Liver (tissue), 3 donors: ENCODE measurements at regions not wholly inside any gene's neighbourhood (a gene's known extent, or its start where the extent isn't known, plus 50 kb on each side); places are given as distances from the start of the nearest gene placed in this dataset.
"Not testable (repeated sequence)": the region's sequence is repeated elsewhere in the genome, so short reads cannot be mapped to it uniquely, and the experiment has no call there.

Experiments
- ATF3 ChIP-seq: IDR thresholded peaks from 2 replicates; pipeline ENCODE4 v1.6.1; 2016; ENCODE audit warnings: antibody characterized with exemption
- FOXA1 ChIP-seq: IDR thresholded peaks from 2 replicates; pipeline ENCODE4 v1.6.1; 2016; ENCODE audit warnings: antibody characterized with exemption
- FOXA2 ChIP-seq: IDR thresholded peaks from 2 replicates; pipeline ENCODE4 v1.6.1; 2016; ENCODE audit warnings: antibody characterized with exemption
- HNF4A ChIP-seq, 2 donors: conservative IDR thresholded peaks; 2 replicates each; pipeline ENCODE4 v1.6.1; 2016; ENCODE audit warnings: antibody characterized with exemption in 2 of 2, mild to moderate bottlenecking in 2 of 2
- JUND ChIP-seq, 2 donors: IDR thresholded peaks; 2 replicates each; pipeline ENCODE4 v1.6.1; 2016; ENCODE audit warnings: antibody characterized with exemption in 2 of 2
- NR2F2 ChIP-seq: IDR thresholded peaks from 2 replicates; pipeline ENCODE4 v1.6.1; 2016; ENCODE audit warnings: antibody characterized with exemption
- RAD21 ChIP-seq, 2 donors: IDR thresholded peaks; 2 replicates each; pipeline ENCODE4 v1.6.1; 2016; ENCODE audit warnings: antibody characterized with exemption in 2 of 2, mild to moderate bottlenecking in 2 of 2
- REST ChIP-seq: IDR thresholded peaks from 2 replicates; pipeline ENCODE4 v1.6.1; 2016; ENCODE audit warnings: antibody characterized with exemption, mild to moderate bottlenecking
- SP1 ChIP-seq: IDR thresholded peaks from 2 replicates; pipeline ENCODE4 v1.6.1; 2018; ENCODE audit warnings: antibody characterized with exemption, mild to moderate bottlenecking
- TAF1 ChIP-seq: conservative IDR thresholded peaks from 2 replicates; pipeline ENCODE4 v1.6.1; 2016; ENCODE audit warnings: antibody characterized with exemption, mild to moderate bottlenecking
- YY1 ChIP-seq: IDR thresholded peaks from 2 replicates; pipeline ENCODE4 v1.6.1; 2016; ENCODE audit warnings: antibody characterized with exemption, mild to moderate bottlenecking
- TF ChIP-seq, protein P1 (sequence below): fragments of 150-350 bp; IDR thresholded peaks from 2 replicates; pipeline ENCODE4 v1.5.1; 2017; ENCODE audit warnings: improper control_type of control experiment, low read depth, low read length; ENCODE audit not compliant: missing input control
- TF ChIP-seq, protein P2 (sequence below): IDR thresholded peaks from 2 replicates; pipeline ENCODE4 v1.6.1; 2016; ENCODE audit warnings: antibody characterized with exemption
- TF ChIP-seq, protein P3 (sequence below): IDR thresholded peaks from 2 replicates; pipeline ENCODE4 v1.6.1; 2016; ENCODE audit warnings: antibody characterized with exemption
- donor health status: healthy.
- donor health status: healthy.

DNA sequence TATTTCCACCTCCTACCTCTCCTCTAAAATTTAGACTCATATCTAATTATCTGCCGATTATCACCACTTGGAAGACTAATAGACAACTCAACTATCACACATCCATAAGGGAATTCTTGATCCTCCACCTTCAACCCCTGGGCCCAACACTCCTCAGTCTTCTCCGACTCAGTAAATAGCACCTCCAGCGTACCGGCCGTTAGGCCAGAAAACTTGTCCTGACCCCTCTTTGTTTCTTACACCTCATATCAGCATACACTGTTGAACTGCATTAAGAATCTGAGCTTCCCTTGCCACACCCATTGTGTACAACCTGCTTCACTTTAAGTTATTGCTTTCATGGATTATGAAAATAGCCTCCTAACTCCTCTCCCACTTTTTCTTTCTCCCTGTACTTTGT lies 5274.0 kb upstream of the TPTE start:
- TF ChIP-seq, protein P1, sequence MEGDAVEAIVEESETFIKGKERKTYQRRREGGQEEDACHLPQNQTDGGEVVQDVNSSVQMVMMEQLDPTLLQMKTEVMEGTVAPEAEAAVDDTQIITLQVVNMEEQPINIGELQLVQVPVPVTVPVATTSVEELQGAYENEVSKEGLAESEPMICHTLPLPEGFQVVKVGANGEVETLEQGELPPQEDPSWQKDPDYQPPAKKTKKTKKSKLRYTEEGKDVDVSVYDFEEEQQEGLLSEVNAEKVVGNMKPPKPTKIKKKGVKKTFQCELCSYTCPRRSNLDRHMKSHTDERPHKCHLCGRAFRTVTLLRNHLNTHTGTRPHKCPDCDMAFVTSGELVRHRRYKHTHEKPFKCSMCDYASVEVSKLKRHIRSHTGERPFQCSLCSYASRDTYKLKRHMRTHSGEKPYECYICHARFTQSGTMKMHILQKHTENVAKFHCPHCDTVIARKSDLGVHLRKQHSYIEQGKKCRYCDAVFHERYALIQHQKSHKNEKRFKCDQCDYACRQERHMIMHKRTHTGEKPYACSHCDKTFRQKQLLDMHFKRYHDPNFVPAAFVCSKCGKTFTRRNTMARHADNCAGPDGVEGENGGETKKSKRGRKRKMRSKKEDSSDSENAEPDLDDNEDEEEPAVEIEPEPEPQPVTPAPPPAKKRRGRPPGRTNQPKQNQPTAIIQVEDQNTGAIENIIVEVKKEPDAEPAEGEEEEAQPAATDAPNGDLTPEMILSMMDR = not testable (repeated sequence)
- not testable (repeated sequence) for TF ChIP-seq SP1; RAD21 (IDR thresholded peaks at IDR 0.05); JUND (IDR thresholded peaks at IDR 0.05); REST; NR2F2; ATF3; TAF1; HNF4A (conservative IDR thresholded peaks at IDR 0.05); YY1; FOXA2; FOXA1
- TF ChIP-seq, protein P2, sequence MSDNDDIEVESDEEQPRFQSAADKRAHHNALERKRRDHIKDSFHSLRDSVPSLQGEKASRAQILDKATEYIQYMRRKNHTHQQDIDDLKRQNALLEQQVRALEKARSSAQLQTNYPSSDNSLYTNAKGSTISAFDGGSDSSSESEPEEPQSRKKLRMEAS = not testable (repeated sequence)
- TF ChIP-seq, protein P3, sequence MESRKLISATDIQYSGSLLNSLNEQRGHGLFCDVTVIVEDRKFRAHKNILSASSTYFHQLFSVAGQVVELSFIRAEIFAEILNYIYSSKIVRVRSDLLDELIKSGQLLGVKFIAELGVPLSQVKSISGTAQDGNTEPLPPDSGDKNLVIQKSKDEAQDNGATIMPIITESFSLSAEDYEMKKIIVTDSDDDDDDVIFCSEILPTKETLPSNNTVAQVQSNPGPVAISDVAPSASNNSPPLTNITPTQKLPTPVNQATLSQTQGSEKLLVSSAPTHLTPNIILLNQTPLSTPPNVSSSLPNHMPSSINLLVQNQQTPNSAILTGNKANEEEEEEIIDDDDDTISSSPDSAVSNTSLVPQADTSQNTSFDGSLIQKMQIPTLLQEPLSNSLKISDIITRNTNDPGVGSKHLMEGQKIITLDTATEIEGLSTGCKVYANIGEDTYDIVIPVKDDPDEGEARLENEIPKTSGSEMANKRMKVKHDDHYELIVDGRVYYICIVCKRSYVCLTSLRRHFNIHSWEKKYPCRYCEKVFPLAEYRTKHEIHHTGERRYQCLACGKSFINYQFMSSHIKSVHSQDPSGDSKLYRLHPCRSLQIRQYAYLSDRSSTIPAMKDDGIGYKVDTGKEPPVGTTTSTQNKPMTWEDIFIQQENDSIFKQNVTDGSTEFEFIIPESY = not testable (repeated sequence)
